NCI-H2196 (cell line): ENCODE measurements at regions not wholly inside any gene's neighbourhood (a gene's known extent, or its start where the extent isn't known, plus 50 kb on each side); places are given as distances from the start of the nearest gene placed in this dataset.

Experiments
- DNase-seq: peaks from one replicate; lab custom pipeline; 2025; ENCODE audit not compliant: unreplicated experiment; lab: John Stamatoyannopoulos, UW

- DNase-seq, result no peak
These were observed 377.3 kb downstream of the SHQ1 start for GRCh38 chr3:72470904-72471417.

GRCh38 chr3:72465853-72466252 is 382.4 kb downstream of the SHQ1 start:
- DNase-seq, result no peak

- no peak for DNase-seq
These were observed 385.2 kb downstream of the SHQ1 start for GRCh38 chr3:72463083-72463482.

GRCh38 chr3:72462595-72463011 is 385.6 kb downstream of the SHQ1 start:
- peak; percentile 12 for DNase-seq

GRCh38 chr3:72461787-72462186 is 386.5 kb downstream of the SHQ1 start:
- no peak for DNase-seq

- no peak for DNase-seq
These were observed 387.8 kb downstream of the SHQ1 start for GRCh38 chr3:72460205-72461174.

GRCh38 chr3:72459588-72459987 is 388.7 kb downstream of the SHQ1 start:
- DNase-seq, result no peak

GRCh38 chr3:72458375-72458774 is 389.9 kb downstream of the SHQ1 start:
- DNase-seq, result no peak

GRCh38 chr3:72454441-72454840 is 393.8 kb downstream of the SHQ1 start:
- no peak for DNase-seq

- DNase-seq, result no peak
These were observed 394.5 kb downstream of the SHQ1 start for GRCh38 chr3:72453706-72454105.

GRCh38 chr3:72452745-72453144 is 395.5 kb downstream of the SHQ1 start:
- no peak for DNase-seq

GRCh38 chr3:72451841-72452240 is 396.4 kb downstream of the SHQ1 start:
- DNase-seq, result no peak

GRCh38 chr3:72449551-72449950 is 398.7 kb downstream of the SHQ1 start:
- no peak for DNase-seq

- no peak for DNase-seq
These were observed 399.4 kb downstream of the SHQ1 start for GRCh38 chr3:72448858-72449257.

- DNase-seq, result no peak
These were observed 399.8 kb downstream of the SHQ1 start for GRCh38 chr3:72448375-72448823.

GRCh38 chr3:72447059-72447946 is 400.9 kb downstream of the SHQ1 start:
- peak; percentile 80 for DNase-seq

GRCh38 chr3:72446218-72447058 is 401.8 kb downstream of the SHQ1 start, which contains the start of gene RYBP:
Gene RYBP, minus strand, starts transcription at chr3:72446621.
- DNase-seq, result no peak

- DNase-seq, result no peak
These were observed 402.4 kb downstream of the SHQ1 start for GRCh38 chr3:72445827-72446217.

GRCh38 chr3:72444656-72445223 is 403.5 kb downstream of the SHQ1 start:
- no peak for DNase-seq

- no peak for DNase-seq
These were observed 405.5 kb downstream of the SHQ1 start for GRCh38 chr3:72442759-72443158.
